Inflammatory macrophage treated with lipopolysaccharide for 1 hour (primary cell): ENCODE measurements at regions not wholly inside any gene's neighbourhood (a gene's known extent, or its start where the extent isn't known, plus 50 kb on each side); places are given as distances from the start of the nearest gene placed in this dataset.

Experiments
- DNase-seq, 2 donors: peaks; one replicate each; pipeline ENCODE4 v3.0.0-alpha.2; 2020 to 2022

- no peak for DNase-seq
These were observed 607.1 kb downstream of the KCNT2 start for GRCh38 chr1:196001188-196001587.

- no peak for DNase-seq
These were observed 609.2 kb downstream of the KCNT2 start for GRCh38 chr1:195999022-195999421.

DNA sequence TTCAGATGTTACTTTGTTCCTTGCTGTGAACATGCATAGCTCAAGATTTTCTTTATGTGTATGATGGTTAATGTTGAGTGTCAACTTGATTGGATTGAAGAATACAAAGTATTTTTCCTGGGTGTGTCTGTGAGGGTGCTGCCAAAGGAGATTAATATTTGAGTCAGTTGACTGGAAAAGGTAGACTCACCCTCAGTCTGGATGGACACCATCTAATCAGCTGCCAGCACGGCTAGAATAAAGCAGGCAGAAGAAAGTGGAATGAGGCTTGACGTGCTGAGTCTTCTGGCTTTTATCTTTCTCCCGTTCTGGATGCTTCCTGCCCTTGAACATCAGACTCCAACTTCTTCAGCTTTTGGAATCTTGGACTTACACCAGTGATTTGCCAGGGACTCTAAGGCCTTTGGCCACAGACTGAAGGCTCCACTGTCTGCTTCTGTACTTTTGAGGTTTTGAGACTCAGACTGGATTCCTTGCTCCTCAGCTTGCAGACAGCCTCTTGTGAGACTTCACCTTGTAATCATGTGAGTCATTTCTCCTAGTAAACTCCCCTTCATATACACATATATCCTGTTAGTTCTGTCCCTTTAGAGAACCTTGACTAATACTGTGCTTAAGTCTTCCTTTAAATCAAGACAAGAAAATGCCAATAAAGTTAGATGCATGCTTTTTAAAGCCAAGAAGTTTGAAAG, 626.6 kb downstream of the KCNT2 start:
- DNase-seq, result no peak

GRCh38 chr1:195979646-195980045, 628.6 kb downstream of the KCNT2 start:
- DNase-seq, result no peak

GRCh38 chr1:195973311-195973904, 634.8 kb downstream of the KCNT2 start:
- DNase-seq, result no peak

- DNase-seq, result no peak
These were observed 636.7 kb downstream of the KCNT2 start for GRCh38 chr1:195971589-195971988.

DNA sequence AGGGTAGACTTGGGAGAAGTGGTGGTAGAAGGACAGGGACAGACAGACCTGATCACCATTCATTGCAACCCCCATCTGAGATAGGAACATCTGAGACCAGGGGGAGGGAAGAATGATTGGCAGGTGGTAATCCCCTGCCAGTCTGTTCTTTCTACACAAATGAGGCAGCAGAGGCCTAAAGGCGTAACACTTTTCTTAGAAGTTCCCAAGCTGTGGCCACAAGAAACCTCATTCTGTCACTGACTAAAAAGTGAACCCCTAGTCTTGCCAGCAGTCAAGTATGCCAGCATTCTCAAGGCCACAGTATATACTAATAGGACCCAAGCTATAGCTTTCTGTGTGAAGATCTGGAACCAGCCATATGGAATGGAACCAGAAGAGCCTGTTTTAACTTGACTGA, 638.0 kb downstream of the KCNT2 start:
- no peak for DNase-seq

DNA sequence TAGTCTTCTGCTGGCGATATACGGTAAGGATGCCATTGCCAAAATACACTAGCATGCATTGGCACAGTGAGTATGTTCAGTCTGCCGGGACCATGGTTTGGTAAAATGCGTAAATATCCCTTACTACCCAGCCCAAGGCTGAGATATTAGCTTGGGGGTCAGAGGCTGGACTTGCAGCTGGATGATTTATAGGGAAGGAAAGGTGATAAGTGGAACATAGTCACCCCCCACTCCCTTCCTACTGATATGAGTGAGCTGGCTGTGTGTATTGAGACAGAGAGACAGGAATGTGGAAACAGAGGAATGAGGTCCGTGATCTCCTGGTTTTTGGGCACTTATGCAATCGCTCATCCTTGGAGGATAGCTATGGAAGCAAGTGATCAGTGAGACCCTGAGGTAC, 642.8 kb downstream of the KCNT2 start:
- DNase-seq, result no peak

DNA sequence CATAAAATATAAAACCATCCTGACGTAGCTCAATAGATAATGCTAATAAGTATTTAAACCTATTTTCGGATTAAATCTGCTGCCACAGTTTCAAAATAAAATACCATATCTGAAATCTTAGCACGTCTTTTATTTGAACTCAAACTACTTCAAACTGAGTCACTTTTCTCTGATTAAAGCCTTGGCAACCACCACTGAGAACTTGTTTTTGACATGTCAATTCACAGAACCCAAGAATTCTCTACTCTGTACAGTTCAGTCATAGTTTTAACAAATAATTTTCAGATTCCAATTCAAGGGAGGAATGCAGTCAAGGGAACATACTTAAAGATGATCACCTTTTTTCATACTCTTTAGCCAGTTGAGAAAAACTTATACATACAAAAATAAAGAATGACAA, 643.2 kb downstream of the KCNT2 start:
- DNase-seq, result no peak

- DNase-seq, result no peak
These were observed 643.7 kb downstream of the KCNT2 start for GRCh38 chr1:195964516-195964915.

- no peak for DNase-seq
These were observed 646.2 kb downstream of the KCNT2 start for GRCh38 chr1:195962051-195962450.

DNA sequence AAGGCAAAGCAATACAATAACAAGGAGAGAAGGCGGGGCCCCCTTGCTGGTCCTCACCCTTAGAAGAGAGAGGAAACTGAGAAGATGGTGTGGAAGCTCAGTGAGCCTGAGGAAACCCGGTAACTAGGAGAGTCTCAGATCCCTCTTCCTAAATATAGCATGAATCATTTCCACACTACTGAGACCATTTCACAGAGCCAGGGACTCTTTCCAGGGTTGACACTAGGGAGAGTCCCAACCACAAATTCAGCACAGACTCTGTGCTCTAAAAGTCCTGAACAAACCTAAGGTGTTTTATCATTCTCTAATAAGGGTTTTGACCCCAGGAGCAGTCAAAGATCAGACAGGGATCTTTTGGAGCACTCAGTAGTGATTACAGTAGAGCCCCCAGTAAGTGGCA, 647.7 kb downstream of the KCNT2 start:
- DNase-seq, result no peak

- DNase-seq, result no peak
These were observed 650.1 kb downstream of the KCNT2 start for GRCh38 chr1:195958131-195958530.

DNA sequence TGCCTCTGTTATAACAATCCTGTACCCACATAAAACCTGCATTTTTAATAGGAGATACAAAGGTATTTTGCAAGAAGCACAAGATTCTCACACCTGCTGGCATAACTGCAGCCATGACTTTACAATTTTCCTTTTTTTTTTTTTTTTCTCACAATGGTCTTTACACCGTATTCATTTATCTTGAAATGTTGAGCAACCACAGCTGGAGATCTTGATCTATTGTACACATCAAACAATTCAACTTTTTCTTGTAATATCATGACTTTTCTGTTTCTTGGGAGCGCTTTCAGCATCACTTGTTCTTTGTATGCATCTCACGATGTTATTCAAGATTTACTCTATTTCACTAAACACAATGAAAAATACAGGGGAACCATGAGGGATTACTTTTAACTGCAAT, 651.4 kb downstream of the KCNT2 start:
- DNase-seq, result no peak

DNA sequence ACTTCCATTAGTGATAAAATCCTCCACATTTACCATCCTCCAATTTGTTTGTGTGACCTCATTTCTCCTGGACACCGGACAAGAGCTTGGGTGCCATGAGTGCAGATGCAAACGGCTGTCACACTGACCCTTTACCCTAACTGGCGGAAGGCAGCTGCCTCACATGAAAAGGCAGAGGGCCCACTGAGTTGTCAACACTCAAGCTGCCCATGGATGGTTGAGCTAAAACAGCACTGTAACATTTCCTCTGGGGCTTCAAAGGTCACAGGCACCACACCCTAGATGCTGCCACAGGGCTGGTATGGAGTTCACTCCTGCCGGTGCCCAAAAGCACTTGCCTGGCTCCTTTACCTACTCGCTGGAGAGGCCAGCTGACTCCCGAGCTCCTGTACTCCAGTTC, 653.4 kb downstream of the KCNT2 start:
- no peak for DNase-seq

DNA sequence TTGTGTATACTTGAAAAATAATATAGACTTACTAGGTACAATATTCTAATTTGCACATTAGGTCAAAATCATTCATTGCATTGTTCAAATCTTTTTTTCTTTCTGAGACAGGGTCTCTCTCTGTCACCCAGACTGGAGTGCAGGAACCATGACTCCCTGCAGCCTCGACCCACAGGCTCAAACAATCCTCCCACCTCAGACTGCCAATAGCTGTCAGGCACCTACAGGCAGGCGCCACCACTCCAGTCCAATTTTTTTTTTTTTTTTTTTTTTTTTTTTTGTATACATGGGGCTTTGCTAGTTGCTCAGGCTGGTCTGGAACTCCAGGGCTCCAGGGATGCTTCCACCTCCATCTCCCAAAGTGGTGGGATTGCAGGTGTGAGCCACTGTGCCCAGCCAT, 656.9 kb downstream of the KCNT2 start:
- no peak for DNase-seq

GRCh38 chr1:195948123-195948895, 659.9 kb downstream of the KCNT2 start:
- DNase-seq, result no peak

DNA sequence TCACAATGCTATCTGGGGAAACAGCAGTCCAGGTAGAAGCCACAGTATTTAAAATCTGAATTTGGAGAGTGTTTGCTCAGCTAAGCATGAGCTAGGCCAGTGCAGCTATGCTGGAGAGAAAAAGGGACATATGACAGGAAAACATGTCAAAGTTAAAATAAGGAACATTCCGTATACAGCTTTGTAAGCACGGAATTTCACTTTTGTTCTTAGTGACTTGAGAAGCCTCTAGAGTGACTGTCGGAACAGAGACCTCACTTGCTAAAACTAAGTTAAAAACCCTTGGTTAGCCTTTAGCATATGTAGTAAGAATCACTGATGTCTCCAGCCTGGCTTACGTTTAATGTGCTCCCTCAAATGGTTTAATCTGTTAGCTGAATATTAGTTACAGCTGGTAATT, 661.7 kb downstream of the KCNT2 start:
- no peak for DNase-seq

DNA sequence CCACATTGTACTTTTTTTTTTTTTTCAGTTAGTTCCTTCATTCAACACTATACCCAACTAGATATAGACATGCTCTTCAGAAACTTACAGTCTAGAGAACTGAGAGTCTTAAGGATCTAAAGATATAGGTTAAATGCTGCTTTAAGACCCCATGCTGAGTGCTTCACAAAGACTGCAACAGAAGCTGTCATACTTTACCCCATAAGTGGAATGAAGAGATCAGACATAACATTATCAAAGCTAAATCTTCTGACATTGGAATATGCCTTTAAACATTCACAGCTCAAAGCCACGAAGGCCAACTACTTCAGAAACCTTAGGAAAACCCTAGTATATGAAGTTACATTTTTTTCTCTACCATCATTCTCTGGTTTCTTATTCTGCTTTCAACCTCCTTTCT, 666.4 kb downstream of the KCNT2 start:
- no peak for DNase-seq

DNA sequence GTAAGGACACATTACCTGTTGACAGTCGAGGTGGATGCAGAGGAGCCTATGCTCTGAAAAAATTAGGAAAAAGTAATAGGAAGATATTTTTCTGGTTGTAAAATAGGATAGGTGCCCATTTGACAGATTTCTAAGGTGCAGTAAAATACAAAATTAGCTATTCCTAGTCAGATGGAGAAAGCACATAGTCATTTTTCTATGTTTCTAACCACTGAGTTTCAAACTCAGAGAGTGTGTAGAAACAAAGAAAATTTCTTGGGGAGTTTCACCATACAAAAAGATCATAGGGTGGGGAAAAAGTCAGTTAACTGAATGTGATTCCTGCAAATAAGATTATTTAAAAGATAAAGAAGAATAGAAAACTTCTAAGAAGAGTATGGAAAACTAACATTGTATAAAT, 666.9 kb downstream of the KCNT2 start:
- no peak for DNase-seq

DNA sequence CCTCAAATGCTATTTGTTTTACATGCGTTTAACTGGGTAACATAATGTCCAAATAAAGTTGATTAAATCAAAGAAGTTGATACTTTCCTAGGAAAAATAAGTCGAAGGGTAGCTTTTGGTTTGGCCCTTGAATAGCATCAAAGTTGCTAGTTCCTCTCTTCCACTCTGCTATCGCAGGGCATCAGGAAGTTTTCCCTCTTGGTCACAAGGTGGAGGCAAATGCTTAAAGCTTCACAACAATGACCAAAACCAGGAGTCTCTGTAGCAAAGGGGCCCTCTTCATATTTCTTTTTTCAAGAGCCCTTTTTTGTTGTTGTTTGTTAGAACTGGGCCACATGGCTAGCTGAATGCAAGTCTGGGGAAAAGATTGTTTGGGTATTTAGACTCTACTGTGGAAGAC, 668.4 kb downstream of the KCNT2 start:
- DNase-seq, result no peak

DNA sequence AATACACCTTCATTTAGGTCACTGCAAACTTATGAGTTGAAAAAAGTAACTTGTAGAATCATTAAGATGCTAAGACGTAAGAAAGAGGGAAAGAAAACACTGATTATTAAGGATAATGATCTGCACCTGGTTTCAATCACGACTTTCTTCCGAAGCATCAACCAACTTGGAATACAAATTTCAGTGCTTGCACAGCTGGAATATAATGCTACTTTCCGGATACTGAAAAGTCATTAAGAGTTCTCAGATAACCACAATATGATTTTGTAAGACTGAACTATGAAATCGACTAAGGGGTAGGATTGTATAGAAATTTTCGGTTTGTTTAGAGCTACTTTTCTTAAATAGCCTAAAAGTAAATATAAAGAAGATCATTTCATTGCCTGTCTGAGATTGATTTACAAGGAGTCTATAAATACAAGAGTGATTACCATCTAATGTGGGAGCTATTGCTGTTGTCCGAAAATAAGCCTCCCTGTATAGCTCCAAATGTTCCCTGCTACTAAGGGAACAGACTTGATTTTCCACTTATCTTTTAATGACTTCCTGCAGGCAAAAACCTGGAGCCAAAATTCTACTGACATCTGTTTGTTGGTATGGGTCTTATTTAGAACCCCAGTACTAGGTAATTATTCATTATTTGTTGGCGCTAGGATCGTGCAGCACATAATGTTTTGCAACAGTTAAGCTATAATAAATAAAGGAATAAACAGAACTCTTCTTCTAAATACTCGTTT, 673.3 kb downstream of the KCNT2 start:
- DNase-seq, result no peak

DNA sequence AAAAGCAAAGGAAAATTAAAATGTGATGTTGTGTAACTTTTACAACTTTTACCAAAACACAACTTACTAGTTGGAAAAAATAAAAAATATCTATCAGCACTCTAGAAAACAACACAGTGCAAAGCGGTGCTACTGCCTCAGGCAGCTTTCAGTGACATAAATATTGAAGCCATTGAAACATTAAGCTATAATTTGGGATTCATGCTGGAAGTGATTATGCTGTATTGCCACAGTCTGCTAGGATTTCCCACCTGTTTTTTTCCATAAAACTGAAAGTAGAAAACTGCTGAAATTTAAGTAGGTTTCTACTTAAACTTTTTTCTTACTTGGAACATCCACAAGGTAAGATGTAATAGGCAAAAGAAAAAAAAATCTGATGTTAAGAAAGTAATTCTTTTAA, 674.4 kb downstream of the KCNT2 start:
- DNase-seq, result no peak

DNA sequence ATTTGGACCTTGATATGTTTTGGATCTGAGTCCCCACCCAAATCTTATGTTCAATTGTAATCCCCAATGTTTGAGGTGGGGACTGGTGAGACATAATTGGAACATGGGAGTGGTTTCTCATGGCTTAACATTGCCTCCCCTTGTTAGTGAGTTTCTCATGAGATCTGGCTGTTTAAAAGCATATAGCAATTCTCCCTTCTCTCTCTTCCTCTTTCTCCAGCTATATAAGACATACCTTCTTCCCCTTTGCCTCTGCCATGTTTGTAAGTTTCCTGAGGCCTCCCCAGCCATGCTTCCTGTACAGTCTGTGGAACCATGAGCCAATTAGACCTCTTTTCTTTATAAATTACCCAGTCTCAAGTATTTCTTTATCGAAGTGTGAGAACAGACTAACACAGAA, 692.4 kb downstream of the KCNT2 start:
- DNase-seq, result no peak
